ENCODE measurements at regions not wholly inside any gene's neighbourhood (a gene's known extent, or its start where the extent isn't known, plus 50 kb on each side); places are given as distances from the start of the nearest gene placed in this dataset.

DNA sequence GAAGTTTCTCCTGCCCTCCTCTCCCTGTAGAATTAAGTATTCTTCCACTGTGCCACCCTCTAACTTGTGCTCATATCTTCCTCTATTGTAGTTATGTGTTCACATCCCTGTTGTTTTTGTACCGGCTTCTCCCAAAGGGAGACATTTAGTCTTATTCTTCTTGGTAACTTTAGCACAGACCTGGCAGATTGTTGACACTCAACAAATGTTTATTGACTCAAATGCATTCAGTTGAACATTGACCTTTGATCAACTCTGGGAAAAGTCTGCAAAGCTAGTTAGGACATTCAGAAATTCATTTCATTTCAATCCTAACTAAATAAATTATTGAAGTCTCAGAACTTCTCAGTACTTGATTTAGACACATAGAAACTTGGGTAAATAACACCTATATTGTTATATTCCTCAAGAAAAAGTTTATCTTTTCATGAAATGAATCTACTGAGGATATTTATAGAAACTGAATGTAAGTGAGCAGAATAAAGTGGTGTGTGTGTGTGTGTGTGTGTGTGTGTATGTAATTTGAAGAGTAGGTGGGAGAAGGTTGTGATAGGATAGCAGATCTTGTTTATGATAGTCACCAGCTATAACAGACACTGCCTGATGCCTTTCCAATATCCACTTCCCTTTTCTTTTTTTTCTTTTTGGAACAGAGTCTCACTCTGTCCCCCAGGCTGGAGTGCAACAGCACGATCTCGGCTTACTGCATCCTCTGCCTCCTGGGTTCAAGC, 872.4 kb upstream of the CXADR start:
- TF ChIP-seq, protein P1, sequence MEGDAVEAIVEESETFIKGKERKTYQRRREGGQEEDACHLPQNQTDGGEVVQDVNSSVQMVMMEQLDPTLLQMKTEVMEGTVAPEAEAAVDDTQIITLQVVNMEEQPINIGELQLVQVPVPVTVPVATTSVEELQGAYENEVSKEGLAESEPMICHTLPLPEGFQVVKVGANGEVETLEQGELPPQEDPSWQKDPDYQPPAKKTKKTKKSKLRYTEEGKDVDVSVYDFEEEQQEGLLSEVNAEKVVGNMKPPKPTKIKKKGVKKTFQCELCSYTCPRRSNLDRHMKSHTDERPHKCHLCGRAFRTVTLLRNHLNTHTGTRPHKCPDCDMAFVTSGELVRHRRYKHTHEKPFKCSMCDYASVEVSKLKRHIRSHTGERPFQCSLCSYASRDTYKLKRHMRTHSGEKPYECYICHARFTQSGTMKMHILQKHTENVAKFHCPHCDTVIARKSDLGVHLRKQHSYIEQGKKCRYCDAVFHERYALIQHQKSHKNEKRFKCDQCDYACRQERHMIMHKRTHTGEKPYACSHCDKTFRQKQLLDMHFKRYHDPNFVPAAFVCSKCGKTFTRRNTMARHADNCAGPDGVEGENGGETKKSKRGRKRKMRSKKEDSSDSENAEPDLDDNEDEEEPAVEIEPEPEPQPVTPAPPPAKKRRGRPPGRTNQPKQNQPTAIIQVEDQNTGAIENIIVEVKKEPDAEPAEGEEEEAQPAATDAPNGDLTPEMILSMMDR (IDR thresholded peaks at IDR 0.05; ENCODE audit: low read depth, low read length): no peak
- no peak for TF ChIP-seq EZH2phosphoT487 (IDR thresholded peaks at IDR 0.05; ENCODE audit: low read depth)
